CD4-positive, alpha-beta T cell treated with Interleukin-6 at 100 ng/mL for 8 hours (primary cell): ENCODE measurements at regions not wholly inside any gene's neighbourhood (a gene's known extent, or its start where the extent isn't known, plus 50 kb on each side); places are given as distances from the start of the nearest gene placed in this dataset.
"Not testable (repeated sequence)": the region's sequence is repeated elsewhere in the genome, so short reads cannot be mapped to it uniquely, and the experiment has no call there.

Source experiments
- DNase-seq: peaks from one replicate; pipeline ENCODE4 v3.0.0-alpha.2; 2020; ENCODE audit warnings: mixed read lengths, low spot score

DNA sequence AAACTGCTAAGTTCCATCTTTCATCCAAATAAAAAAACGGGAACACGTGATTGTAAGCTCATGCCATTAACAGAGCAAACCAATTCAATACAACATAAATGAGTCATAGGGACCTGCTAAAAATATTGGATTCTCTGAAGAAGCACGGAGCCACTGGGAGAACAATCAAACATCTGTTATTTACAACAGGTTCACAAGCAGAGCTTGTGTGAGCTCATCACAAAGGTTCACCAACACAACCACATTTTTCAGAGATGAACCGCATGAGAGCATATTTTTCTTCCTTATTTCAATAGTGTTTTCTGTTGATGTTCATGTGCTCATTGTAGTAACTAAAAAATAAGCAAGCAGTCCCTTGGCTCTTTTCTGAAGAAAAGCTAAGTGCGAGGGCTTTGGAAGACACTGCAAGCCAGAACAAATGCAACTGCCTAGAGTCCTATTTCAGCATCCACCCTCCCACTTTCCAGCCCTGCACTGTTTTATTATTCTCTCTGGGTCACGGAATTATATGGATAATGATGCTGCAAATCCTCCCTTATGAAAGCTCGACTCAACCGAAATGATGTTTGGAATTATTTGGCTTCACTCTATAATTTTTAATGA is 545.8 kb downstream of the LIG4 start:
- DNase-seq: no peak

DNA sequence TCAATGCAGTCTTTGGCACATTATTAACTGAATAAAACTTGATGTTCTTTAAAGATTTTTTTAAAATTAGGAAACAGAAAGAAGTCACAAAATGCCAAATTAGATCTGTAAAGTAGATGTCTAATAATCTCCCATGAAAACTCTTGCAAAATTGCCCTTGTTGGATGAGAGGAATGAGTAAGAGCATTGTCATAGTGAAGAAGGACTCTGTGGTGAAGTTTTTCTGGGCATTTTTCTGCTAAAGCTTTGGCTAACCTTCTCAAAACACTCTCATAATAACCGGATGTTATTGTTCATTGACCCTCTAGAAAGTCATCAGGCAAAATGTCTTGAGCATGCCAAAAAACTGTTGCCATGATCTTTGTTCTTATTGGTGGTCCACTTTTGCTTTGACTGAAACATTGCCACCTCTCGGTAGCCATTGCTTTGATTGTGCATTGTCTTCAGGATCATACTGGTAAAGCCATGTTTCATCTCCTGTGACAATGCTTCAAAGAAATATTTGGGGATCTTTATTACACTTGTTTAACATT is 549.3 kb downstream of the LIG4 start:
- DNase-seq: no peak

DNA sequence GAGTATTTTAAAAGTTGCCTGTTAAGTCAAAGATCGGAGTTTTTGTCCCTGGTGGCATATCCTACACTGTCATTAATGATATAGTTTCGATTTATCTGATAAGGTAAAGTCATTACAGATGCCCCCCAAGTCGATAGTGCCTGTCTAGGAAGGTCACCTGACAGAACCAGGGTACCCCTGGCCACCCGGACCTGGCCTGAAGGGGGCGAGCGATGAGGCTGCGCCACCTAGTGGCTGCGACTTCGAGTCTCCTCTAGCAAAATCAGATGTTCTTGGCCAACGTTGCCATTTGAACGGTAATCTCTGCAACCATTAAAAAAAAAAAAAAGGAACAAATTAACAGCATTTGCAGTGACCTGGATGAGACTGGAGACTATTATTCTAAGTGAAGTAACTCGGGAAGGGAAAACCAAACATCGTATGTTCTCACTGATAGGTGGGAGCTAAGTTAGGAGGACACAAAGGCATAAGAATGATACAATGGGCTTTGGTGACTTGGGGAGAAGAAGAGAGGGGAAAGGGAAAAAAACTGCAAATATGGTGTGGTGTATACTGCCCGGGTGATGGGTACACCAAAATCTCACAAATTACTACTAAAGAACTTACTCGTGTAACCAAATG is 565.1 kb downstream of the LIG4 start:
- no peak for DNase-seq

DNA sequence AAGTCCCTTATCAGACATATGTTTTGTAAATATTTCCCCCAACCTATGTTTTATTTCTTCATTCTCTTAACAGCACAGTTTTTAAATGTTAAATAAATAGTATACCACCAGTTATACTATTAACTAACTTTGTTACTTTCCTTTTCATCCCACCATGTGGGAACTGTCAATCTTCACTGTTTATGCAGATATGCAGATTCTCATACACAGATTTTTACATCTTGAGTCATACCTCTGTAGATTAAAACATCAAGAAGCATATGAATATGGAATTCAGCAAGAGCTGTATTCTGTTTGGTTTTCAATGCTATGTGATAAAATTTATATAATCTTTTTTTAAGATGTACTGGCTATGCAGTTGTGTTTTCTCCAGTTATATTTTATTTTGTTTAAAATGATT is 566.3 kb downstream of the LIG4 start:
- no peak for DNase-seq

DNA sequence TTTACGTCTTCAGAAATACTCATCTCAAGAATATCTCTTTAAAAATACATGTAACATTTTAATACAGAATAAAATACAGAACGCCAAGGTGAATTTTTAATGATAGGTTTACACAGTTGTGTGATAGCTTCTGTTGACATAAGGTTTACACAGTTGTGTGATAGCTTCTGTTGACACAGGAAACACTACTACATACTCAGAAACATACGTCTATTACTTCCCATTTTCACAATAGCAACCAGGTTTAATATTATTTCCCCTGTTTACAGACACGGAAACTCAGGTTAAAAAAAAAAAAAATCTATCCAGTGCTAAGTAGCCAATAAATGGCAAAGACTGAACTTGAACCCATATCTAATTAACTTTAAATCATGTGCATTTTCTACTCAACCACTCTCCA is 571.2 kb downstream of the LIG4 start:
- DNase-seq: no peak

DNA sequence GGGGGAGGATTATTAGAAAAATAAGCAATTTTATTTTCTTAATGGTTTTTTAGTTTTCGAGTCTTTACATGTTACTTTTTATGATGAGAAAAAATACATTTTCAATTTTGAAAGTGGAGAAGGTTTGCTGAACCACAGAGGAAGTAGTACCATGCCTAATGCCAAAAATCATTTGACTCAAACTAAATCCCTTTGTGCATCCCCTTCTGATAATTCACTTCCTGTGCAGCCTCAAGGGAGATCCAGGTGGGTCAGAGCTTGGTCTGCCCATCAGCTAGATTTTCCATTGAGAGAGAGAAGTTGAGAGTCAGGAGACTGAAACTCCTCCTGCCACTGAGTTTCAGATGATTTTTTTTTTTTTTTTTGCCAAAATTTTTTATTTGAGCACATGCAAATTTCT is 571.7 kb downstream of the LIG4 start:
- DNase-seq: no peak

DNA sequence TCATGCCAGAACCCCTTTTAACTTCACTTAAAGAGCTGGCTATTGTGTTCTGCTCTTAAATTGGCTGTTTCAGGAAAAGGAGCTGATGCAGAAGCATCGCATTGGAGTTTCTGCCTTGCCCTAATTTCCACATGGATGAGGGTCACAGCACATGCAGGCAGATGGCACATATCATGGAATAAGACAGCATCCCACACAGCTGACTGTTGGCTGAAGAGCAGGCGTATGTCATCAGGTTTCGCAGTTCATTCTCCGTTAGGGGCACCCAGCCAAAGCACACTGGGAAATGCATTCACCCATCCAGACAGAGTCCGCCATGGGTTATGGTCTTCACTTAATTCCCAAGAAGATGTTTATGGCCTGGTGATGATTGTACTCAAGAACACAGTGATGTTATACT is 572.5 kb downstream of the LIG4 start:
- no peak for DNase-seq

DNA sequence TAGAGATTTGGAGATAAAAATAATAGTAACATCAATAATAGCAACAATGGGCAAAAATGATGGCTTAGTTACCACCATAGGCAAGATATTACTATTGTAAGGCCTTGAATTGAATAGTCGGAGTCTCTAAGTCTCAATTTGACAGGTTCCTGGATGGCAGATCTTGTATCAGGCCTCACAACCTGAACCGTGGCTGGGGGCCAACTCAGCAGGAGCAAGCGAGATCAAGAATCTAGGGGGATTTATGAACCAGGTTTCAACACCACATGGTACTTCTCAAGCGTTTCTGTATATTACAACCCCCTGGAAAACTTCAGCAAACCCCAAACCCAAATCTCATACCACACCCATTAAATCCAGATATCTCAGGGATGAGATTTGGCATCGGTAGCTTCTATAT is 573.8 kb downstream of the LIG4 start:
- DNase-seq: no peak

DNA sequence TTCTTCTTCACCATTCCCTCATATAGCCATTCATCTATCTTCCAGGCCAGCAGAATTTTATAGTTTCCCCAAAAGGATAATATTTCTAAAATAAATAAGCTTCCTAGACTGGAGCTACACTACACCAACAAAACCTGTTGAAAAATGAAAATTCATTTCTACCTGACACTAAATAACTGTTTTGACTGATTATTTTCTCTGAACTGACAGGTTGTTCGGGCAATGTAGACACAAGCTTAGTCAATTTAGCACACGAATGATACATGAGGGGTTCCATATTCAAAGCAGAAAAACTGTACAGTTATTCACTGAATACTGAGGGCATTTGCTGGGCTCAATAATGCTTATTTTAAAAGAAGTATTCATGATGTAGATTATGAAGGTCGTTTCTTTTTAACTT is 589.7 kb downstream of the LIG4 start:
- no peak for DNase-seq

DNA sequence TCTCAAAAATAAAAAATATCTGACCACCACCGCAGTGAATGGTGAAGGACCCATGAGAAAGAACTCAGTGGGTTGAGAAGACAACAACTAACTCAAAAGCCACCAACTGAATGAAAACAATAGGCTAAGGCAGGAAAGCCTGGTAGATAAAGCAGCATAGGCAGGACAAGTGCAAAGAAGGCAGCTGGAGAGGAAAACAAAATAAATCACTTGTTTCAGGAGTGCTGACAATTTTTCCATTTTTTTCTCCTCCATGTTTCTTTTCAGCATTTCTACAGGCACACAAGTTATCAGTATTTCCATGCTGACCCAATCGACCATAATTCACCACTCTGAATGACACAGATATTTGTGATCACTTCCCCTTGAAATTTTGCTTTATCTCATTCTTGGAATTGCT is 597.8 kb downstream of the LIG4 start:
- no peak for DNase-seq

DNA sequence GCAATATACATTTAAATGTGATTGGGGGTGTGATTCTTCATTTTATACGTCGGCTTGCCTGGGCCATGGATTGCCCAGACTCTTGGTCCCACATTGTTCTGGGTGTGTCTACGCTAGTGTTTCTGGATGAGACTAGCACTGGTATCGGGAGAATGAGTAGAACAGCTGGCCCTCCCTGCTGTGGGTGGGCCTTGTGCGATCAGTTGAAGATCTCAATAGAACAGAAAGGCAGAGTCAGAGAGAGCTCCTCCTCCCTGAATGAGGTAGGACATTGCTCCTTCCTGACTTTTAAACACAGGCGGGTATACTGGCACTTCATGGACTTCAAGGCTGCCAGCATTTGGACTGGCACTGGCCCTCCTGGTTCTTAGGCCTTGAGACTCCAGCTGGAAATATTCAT is 603.0 kb downstream of the LIG4 start:
- DNase-seq: no peak

DNA sequence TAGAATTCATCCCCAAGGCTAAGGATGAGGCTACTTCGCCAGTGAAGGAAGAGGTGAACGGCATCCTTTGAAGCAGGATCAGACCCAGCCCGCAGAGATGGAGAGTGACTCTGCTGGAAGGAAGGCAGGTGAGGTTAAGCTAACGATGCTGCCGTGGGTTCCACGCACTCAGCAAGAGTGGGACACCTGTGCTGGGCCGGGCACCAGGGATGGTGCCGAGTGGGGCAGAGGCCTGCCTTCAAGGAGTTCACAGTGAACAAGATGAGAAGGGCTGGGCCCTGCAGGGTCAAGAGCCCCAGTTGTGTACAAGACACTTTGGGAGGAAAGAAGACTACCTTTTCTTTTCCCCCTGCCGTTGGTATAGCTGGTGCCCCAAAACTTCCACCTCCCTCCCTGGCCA is 606.6 kb downstream of the LIG4 start:
- no peak for DNase-seq

DNA sequence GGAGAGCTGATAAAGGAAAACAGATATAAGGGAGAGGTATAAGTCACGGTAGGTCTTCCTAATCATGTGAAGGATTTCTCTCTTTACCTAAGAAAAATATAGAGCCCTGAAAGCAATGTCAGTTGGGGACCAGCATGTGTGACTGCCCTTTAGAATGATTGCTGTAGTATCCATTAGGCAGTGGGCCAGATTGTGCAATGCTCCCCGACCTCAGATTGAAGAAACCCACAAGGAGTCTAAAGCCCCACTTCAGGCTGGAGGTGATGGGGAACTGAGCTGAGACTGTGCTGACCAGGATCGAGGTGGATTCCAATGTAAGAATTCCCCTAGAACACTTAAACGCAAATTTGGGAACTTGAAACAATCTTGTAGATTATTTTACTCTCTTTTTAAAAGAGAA is 614.4 kb downstream of the LIG4 start:
- DNase-seq: no peak

DNA sequence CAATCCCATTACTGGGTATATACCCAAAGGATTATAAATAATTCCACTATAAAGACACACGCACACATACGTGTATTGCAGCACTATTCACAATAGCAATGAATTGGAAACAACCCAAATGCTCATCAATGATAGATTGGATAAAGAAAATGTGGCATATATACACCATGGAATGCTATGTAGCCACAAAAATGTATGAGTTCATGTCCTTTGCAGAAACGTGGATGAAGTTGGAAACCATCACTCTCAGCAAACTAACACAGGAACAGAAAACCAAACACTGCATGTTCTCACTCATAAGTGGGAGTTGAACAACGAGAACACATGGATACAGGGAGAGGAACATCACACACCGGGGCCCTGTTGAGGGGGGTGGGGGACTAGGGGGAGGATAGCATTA is 619.0 kb downstream of the LIG4 start:
- not testable (repeated sequence) for DNase-seq

DNA sequence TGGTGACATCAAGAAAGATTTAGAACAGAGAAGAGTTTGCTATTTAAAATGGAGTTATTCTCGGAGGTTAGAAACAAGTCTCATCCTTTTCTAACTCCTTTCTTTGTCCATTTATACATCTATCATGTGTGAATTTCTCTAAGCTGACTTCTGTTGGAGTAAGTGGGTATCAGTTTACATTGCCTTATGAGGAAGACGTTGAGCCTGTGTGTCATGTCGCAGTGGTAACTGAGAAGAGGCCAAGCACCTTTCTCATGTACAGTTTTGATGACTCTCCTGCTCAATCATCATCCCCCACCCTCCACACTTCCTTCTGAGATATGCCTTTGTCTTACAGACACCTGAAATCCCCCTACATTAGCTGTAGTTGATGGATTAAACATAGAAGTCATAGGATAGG is 624.8 kb downstream of the LIG4 start:
- no peak for DNase-seq

DNA sequence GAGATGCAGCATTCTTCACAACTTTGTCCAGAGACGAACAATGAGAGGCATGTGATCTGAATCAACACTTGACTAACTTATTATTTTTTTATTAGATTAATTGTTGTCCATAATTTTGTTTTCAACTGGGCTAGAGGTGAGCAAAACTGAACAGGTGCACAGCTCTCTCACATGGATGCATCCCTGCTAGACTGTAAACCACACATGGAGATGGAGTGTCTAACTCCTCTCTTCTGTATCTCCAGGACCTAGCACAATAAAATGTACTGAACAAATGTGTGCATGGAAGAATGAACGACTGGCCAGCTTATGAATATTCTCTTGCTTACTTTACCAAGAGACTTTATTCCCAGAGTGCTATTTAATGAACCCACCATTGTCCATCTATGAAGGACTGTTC is 627.7 kb downstream of the LIG4 start:
- no peak for DNase-seq

DNA sequence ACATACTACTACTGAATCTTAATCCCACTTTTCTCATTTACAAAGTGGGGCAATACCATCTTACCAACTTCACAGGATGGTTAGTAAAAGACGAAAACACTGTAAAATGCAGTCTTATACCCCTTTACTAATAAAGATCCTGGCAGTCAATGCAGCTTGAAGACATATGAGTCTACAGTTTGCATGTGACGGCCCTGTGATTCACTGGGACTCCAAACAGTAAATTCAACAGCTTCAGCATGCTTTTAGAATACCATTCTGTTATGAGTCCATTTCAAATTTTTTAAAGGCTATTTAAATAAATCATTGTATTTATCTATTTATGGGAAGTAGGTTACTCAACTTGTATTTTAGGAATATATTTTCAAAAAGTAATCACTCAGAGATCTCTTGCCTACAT is 629.1 kb downstream of the LIG4 start:
- DNase-seq: no peak

DNA sequence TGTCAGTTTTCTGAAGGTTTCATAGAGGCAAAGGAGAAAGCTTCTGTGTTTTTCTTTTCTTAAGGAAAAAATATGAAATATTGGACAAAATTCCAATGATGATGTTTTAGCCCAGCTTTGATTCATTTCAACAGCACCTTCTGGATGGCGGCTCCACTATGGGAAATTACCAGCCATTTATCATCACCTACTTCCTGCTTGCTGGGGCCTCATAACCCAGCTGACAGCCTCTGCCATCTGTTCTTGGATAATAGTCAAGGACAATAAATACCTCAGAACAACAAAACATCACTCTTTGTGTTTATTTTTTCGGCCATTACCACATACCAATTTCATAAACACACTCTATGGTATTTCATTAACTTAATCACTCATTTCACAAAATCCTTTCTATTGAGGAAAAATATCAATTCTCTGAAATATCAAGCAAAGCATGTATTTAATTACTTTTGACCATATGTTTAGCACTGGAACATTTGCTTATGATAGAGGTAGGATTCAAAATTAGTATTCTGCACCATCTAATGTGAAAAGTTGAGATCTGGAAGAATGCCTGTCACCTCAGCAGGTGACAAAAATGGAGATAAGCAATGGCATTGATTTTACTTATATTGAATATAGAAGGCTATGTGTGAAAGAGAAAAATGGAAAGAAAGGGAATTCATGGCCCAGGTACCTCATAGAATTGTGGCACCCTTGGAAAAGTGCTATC is 629.7 kb downstream of the LIG4 start:
- no peak for DNase-seq

DNA sequence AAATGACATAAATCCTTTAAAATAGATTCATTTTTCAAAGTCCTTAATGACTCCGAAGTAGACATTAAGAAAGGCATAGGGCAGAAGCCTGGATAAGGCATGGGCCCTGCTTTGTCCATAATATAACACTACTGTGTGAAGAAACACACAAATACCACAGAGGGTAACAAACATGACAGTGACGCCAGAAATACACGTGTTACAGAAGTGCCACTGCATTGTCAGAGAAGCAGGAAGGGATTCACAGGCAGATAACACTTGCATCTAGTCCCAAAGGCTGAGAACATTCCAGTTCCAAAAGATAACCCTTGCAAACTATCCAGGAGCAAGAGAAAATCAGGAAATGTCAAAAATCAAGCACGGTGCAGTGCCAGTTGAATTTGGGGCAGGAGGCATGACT is 633.2 kb downstream of the LIG4 start:
- no peak for DNase-seq

DNA sequence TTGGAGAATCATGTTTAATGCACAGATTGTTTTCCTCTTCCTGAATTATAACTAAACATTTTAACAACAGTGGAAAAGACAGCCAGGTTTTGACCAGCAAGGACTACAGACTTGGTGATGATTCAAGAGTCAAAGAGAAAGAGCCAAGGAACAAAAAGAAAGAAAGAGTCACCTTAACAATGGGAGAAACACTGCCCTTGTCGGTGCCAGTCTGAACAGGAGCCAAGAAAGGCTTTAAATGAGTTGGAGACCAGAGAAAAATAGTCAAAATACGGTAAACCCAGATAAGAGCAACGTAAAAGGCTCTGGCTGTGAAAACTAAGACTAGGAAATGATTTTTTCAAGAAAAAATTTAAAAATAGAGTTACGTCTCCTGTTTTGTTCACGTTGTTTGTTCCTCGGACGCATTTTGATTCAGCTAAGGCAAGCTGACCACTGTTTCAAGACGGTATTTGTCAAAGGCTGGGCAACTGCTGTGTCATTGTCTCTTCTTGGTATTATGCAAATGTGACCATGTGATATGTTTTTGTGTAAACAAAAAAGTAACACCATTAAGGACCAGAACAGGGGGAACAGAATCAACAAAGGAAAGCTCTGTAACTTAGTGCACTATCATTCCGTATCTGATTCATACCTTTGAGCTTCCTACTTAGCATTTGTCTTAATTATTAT is 634.5 kb downstream of the LIG4 start:
- no peak for DNase-seq

DNA sequence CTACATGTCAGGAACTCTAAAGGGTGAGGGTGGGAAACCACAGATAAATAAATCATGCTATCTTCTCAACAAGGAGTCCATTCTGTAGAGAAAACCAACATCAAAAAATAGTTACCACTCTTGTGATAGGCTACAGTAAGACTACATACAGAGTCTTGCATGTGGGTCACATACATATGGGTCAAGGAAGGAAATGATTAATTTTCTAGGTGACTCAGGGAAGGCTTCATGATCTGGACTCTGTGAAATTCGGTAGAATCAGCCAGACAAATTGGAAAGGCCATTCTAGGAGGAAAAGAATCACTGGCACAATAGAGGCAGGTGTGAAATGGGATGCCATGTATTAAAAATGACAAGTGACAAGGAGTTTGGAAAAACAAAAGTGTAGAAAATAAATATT is 638.9 kb downstream of the LIG4 start:
- DNase-seq: no peak

DNA sequence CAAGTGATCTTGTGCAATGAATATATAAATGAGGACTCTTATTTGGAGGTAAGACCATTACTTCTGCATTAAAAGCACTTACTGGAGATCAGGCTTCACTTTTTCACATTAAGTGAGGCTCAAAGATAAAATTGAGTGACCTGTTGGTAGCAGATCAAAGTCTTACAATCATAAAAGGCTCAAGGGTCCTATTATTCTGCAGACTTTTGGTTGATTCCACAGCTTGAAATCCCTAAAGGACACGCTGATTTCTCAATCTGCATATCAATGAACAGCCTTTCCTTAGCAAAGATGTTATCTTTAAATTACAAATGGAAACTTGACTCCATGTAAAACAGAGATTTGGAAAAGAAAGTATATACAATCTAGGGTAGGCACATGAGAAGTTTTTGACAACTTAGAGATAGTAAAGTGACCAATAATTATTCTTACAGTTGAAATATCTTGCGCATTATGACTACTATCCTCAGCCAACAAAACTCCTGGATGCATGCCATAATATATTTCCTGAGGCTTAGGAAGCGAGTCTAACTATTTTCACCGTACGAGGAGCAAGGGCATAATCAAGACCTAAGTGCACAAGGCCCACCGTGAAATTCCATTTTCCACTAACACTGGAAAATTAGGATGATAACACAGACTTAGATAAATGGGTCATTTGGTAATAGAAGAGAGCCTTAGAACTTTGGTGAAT is 640.7 kb downstream of the LIG4 start:
- no peak for DNase-seq
